HUES6 (cell line): ENCODE measurements at regions not wholly inside any gene's neighbourhood (a gene's known extent, or its start where the extent isn't known, plus 50 kb on each side); places are given as distances from the start of the nearest gene placed in this dataset.

Source experiments
- H3K27ac ChIP-seq: 2 replicates; pipeline ENCODE4 v1.7.0; 2013; ENCODE audit warnings: low read depth, mild to moderate bottlenecking, low read length, inconsistent platforms
- H3K27me3 ChIP-seq: 2 replicates; pipeline ENCODE4 v1.6.1; 2013; ENCODE audit warnings: low read length; ENCODE audit not compliant: control insufficient read depth, insufficient read depth
- H3K36me3 ChIP-seq: 2 replicates; pipeline ENCODE4 v1.6.1; 2013; ENCODE audit warnings: low read length; ENCODE audit not compliant: control insufficient read depth, insufficient read depth
- H3K4me1 ChIP-seq: 2 replicates; pipeline ENCODE4 v1.6.1; 2013; ENCODE audit warnings: low read length; ENCODE audit not compliant: control insufficient read depth, insufficient read depth
- H3K4me3 ChIP-seq: 2 replicates; pipeline ENCODE4 v1.5.1; 2013; ENCODE audit warnings: low read depth, low read length
- H3K9ac ChIP-seq: one replicate; pipeline ENCODE4 v1.6.1; 2013; ENCODE audit warnings: mild to moderate bottlenecking, low read length
- H3K9me3 ChIP-seq: 2 replicates; pipeline ENCODE4 v1.6.1; 2013; ENCODE audit warnings: low read depth, low read length; ENCODE audit not compliant: control insufficient read depth, insufficient read depth

DNA sequence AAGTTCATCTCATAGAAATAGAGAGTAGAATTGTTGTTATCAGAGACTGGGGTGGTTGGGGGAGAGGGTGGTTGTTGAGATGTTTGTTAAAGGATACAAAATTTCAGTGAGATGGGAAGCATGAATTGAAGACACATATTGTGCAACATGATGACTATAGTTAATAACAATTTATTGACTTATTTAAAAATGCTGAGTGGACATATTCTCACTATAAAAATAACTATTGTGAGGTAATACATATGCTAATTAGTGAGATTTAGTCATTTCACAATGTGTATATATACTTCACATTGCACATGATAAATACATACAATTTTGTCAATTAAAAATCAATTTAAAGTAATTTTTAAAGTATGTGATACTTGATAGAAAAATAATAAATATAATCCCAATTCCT, 722.5 kb upstream of the CHD1 start:
- Histone ChIP-seq H3K9me3 (no peaks in the 10 kb centered on the region), H3K27ac (no peak overlapping the region), H3K4me1 (no peaks in the 10 kb centered on the region), H3K36me3 (no peaks in the 10 kb centered on the region), H3K4me3 (no peak overlapping the region), H3K27me3 (no peaks in the 10 kb centered on the region), H3K9ac (no peak overlapping the region)

DNA sequence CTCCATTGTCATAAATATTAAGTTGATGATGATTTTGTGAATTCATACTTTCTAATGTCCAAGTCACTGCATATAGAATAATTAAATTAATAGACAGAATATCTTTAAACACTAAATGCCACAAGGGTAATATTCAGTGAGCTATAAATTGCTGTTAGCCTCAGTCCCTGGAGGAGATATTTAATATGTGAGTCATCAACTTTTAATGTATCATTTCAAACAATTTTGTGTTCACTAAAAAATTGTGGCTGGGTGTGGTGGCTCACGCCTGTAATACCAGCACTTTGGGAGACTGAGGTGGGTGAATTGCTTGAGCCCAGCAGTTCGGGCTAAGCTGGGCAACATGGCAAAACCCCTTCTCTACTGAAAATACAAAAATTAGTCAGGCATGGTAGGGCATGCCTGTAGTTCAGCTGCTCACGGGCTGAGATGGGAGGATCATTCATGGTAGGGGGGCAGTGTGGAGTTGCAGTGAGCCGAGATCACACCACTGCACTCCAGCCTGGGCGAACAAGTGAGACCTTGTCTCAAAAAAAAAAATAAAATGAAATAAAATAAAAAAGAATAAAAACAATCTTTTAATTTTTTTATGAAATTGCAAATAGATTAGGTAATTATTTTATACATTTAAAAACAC, 717.3 kb upstream of the CHD1 start:
- Histone ChIP-seq H3K36me3 (no peaks in the 10 kb centered on the region), H3K4me3 (no peak overlapping the region), H3K27me3 (no peaks in the 10 kb centered on the region), H3K9me3 (no peaks in the 10 kb centered on the region), H3K9ac (no peak overlapping the region), H3K4me1 (no peaks in the 10 kb centered on the region), H3K27ac (no peak overlapping the region)

DNA sequence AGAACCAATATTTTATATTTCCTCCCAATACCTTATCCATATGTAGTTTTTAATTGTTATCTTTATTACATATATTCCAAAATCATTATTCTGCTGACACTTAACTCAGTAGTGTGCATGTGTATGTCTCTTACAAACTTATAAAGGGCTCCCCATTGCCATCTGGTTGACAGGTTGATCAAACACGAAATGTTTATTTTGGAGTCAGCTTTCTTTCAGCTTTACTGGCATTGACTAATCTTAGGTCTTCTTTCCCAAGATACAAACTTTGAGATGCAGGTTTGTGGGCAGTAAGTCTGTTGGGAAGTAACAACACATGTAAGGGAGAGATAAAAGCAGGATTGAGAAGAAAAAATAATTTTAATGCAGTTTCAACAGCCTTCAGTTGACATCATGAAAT, 716.0 kb upstream of the CHD1 start:
- no peak overlapping the region for H3K4me3 ChIP-seq
- no peaks in the 10 kb centered on the region for H3K4me1 ChIP-seq
- no peak overlapping the region for H3K9ac ChIP-seq
- H3K36me3 ChIP-seq, result no peaks in the 10 kb centered on the region
- no peak overlapping the region for H3K27ac ChIP-seq
- no peaks in the 10 kb centered on the region for H3K9me3 ChIP-seq
- no peaks in the 10 kb centered on the region for H3K27me3 ChIP-seq

DNA sequence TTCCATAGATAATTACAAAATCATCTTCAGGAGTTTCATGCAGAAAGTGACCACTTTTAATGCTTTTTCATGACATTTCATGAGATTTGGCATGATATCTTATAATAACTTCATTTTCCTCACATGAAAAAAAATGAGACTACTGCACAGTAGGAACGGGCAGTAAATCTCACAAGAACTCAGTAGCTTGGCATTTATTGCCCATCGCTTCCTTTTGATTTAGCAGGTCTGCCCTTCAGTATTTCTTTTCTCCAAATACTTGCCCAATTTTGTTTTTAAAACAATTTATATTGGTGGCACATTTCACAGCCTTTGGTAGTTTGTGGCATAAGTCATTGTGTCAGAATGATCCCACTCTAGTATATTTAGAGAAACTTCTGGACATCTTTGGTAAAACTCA, 711.8 kb upstream of the CHD1 start:
- Histone ChIP-seq H3K9me3 (no peaks in the 10 kb centered on the region), H3K9ac (no peak overlapping the region), H3K27me3 (no peaks in the 10 kb centered on the region), H3K27ac (no peak overlapping the region), H3K4me1 (no peaks in the 10 kb centered on the region), H3K4me3 (no peak overlapping the region), H3K36me3 (no peaks in the 10 kb centered on the region)

DNA sequence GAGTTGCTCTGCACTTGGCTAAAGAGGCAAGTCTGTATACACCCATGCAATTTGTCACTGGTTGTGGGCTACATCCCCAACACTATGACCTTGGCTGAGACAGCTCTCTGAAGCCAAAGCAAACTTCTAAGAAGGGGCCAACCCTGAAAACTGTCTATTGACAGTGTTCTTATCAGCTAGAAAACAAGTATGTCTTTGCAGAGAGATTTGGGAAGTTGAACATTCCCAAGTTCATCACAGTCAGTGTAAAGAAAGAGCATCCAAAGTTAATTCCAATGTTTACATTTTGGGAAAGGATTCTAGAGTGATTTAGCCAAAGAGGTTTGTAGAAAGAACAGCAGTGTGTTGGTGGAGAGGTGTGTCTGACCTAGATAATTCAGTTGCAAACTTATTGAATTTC, 711.1 kb upstream of the CHD1 start:
- H3K27ac ChIP-seq, result no peak overlapping the region
- no peak overlapping the region for H3K9ac ChIP-seq
- H3K27me3 ChIP-seq, result no peaks in the 10 kb centered on the region
- H3K4me3 ChIP-seq, result no peak overlapping the region
- H3K36me3 ChIP-seq, result no peaks in the 10 kb centered on the region
- H3K9me3 ChIP-seq, result no peaks in the 10 kb centered on the region
- no peaks in the 10 kb centered on the region for H3K4me1 ChIP-seq

DNA sequence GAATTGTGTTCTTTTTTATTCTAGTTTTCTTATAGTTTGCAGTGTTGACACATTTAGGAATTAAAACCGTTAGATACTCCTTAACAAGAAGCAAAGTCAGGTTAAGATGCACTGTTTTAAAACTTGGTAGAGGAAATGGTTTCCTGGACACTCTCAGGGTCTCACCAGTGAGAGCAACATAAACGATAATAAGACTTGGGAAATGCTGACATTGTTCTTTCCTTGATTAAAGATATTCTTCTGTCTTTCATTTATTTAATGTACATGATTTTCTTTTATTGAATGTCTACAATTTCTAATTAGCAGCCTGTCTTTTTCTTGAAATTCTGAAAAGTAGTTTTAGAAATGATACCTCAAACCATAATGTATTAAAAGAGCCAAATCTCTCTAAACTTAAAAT, 707.9 kb upstream of the CHD1 start:
- Histone ChIP-seq H3K27me3 (no peaks in the 10 kb centered on the region), H3K9me3 (no peaks in the 10 kb centered on the region), H3K27ac (no peak overlapping the region), H3K36me3 (no peaks in the 10 kb centered on the region), H3K4me3 (no peak overlapping the region), H3K9ac (no peak overlapping the region), H3K4me1 (no peaks in the 10 kb centered on the region)

DNA sequence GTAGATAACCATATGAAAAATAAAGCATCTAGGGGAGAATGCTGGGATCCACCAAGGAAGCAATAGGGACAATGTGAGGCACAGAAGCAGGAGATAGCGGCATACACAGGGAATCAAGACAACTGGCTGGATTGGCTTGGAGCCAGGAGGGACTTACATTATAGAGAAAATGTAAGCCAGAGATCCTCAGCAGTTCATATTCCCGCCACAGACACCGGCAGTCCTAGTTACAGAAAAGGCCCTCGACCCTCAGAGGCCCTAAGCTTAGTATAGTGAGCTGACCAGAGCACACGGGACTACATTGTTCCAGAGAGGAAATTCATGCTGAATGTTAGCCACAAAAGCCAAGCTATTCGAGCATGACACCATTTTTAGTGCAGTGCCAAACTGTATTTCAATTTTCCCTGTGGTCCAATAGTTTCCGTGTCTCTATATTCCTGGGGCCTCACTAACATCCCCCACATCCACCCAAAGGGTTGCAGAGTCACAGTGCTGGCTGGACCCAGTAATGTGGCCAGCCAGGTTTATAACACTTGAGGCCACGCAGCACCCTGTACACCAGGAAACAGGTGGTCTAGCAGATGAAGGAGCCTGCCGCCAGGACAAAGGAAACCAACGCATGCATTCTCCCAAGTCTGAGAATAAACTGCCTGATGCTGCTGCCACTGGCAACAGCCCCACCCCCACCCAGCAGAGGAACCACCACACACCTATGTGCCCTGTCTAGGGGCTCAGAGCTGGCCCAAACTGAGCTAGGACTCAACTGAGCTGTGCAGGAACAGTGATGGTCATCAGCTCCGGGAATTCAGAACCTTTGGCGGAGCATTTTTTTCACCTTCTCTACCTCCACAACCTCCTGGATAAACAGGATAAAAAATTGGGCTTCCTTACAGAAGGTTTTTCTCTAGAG, 693.2 kb upstream of the CHD1 start:
- no peaks in the 10 kb centered on the region for H3K9me3 ChIP-seq
- no peak overlapping the region for H3K9ac ChIP-seq
- H3K27me3 ChIP-seq, result no peaks in the 10 kb centered on the region
- H3K36me3 ChIP-seq, result no peaks in the 10 kb centered on the region
- no peak overlapping the region for H3K4me3 ChIP-seq
- H3K4me1 ChIP-seq, result no peaks in the 10 kb centered on the region
- H3K27ac ChIP-seq, result no peak overlapping the region

DNA sequence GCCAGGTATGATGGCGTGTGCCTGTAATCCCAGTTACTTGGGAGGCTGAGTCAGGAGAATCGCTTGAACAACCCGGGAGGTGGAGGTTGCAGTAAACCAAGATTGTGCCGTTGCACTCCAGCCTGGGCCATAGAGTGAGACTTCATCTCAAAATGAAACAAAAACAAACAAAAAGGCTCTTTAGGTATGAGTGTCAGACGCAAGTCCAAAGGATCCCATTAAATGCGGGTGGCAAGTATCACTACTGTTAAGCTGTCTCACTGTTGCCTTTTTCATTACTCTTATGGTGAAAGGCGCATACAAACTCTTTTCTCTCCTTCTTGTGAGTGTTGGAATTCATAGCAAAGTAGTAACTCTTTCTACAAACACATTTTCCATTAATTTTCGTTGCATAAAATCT, 688.5 kb upstream of the CHD1 start:
- H3K9me3 ChIP-seq, result no peaks in the 10 kb centered on the region
- H3K36me3 ChIP-seq, result no peaks in the 10 kb centered on the region
- H3K27me3 ChIP-seq, result no peaks in the 10 kb centered on the region

DNA sequence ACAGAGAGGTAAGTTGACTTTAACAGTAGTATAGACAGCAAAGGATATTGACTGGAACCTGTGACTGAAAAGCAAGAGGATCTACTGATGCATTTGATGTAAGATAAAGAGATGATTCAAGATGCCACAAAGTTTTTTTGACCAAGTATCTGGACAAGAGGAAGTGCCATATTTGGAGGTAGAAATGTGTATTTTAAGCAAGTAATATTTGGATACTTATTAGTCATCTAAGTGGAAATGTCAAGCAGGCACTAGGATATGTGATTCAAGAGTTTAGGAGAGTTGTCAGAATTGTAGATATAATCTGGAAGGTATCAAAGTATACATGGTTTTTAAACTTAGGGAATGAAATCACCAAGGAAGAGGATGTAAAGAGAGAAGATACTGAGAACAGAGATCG, 686.1 kb upstream of the CHD1 start:
- Histone ChIP-seq H3K4me1 (no peaks in the 10 kb centered on the region), H3K4me3 (no peak overlapping the region), H3K9me3 (no peaks in the 10 kb centered on the region), H3K36me3 (no peaks in the 10 kb centered on the region), H3K27ac (no peak overlapping the region), H3K9ac (no peak overlapping the region), H3K27me3 (no peaks in the 10 kb centered on the region)

More for the DNA sequence above, 688.5 kb upstream of the CHD1 start:
- Histone ChIP-seq H3K27ac (no peak overlapping the region), H3K4me1 (no peaks in the 10 kb centered on the region), H3K9ac (no peak overlapping the region), H3K4me3 (no peak overlapping the region)

DNA sequence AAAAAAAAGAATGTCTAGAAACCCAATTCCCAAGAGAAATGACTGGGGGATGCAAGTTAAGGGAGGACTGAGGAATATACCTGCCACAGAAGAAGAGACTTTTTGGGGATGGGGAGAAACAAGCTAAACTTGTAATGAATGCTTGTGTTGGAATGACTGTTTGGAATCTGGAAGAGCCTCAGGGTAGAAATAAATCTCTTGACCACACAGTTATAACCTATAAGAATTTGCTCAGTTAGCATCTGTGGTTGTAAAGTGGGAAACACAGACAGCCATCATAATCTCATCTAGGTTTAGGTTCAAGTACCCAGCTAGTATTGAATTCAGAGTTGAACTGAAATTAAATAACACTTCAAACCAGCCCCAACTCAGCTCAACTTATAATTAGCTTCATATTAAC, 678.3 kb upstream of the CHD1 start:
- H3K36me3 ChIP-seq, result no peaks in the 10 kb centered on the region
- no peak overlapping the region for H3K27ac ChIP-seq
- H3K4me3 ChIP-seq, result no peak overlapping the region
- H3K9me3 ChIP-seq, result no peaks in the 10 kb centered on the region
- H3K4me1 ChIP-seq, result no peaks in the 10 kb centered on the region
- H3K9ac ChIP-seq, result no peak overlapping the region
- H3K27me3 ChIP-seq, result no peaks in the 10 kb centered on the region

DNA sequence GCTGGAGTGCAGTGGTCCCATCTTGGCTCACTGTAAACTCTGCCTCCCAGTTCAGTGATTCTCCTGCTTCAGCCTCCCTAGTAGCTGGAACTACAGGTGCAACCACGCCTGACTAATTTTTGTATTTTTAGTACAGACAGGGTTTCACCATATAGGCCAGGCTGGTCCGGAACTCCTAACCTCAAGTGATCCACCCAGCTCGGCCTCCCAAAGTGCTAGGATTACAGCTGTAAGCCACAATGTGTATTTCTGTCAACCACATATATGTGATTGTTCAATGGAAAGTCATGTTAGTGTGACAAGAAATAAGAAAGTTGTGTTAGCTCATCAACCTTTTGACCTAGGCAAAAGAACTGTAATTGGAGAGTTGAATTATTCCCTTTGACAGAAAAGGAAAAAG, 677.1 kb upstream of the CHD1 start:
- Histone ChIP-seq H3K36me3 (no peaks in the 10 kb centered on the region), H3K27me3 (no peaks in the 10 kb centered on the region), H3K4me3 (no peak overlapping the region), H3K4me1 (no peaks in the 10 kb centered on the region), H3K9me3 (no peaks in the 10 kb centered on the region), H3K27ac (no peak overlapping the region), H3K9ac (no peak overlapping the region)
